Adipocyte (in vitro differentiated cells): ENCODE measurements at regions not wholly inside any gene's neighbourhood (a gene's known extent, or its start where the extent isn't known, plus 50 kb on each side); places are given as distances from the start of the nearest gene placed in this dataset.
"Not testable (repeated sequence)": the region's sequence is repeated elsewhere in the genome, so short reads cannot be mapped to it uniquely, and the experiment has no call there.

Experiments
- DNase-seq: peaks from one replicate; pipeline ENCODE4 v3.0.0-alpha.2; 2015; ENCODE audit warnings: low read depth
- H3K27me3 ChIP-seq: replicated peaks from 2 replicates; pipeline ENCODE4 v1.7.0; 2013; ENCODE audit warnings: mild to moderate bottlenecking, low read length, moderate library complexity; ENCODE audit not compliant: control insufficient read depth, insufficient read depth
- H3K36me3 ChIP-seq: 2 replicates; pipeline ENCODE4 v1.7.0; 2013; ENCODE audit warnings: low read length, mild to moderate bottlenecking, moderate library complexity; ENCODE audit not compliant: control insufficient read depth, insufficient read depth, severe bottlenecking
- H3K4me1 ChIP-seq: 2 replicates; pipeline ENCODE4 v1.7.0; 2013; ENCODE audit warnings: mild to moderate bottlenecking, low read length, moderate library complexity; ENCODE audit not compliant: control insufficient read depth, insufficient read depth
- H3K4me3 ChIP-seq: 2 replicates; pipeline ENCODE4 v1.7.0; 2013; ENCODE audit warnings: mild to moderate bottlenecking, low read length, moderate library complexity
- H3K9ac ChIP-seq: 2 replicates; pipeline ENCODE4 v1.7.0; 2013; ENCODE audit warnings: mild to moderate bottlenecking, low read length, moderate library complexity
- H3K9me3 ChIP-seq: 2 replicates; pipeline ENCODE4 v1.7.0; 2013; ENCODE audit warnings: mild to moderate bottlenecking, low read length, moderate library complexity; ENCODE audit not compliant: control insufficient read depth

DNA sequence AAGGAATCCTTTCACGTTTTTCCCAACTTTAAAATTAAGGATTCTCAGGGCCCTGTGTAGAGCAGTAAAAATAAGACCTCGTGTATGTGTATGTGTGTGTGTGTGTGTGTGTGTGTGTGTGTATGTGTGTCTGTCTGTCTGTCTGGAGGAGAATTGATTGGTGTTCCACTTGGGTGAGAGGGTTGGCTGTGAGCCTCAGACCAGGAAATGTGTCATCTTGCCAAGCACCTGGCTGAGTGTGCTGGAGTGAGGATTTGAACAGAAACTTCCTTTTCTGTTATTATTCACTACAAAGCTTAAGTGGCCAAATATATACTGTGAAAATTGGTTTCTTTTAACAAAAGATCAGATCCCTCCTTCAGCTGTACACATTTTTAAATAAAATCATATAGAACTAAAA lies 103.6 kb upstream of the NUDT6 start:
- H3K4me1 ChIP-seq, H3K4me3 ChIP-seq, H3K36me3 ChIP-seq, H3K27me3 ChIP-seq, DNase-seq, H3K9ac ChIP-seq, H3K9me3 ChIP-seq: not testable (repeated sequence)

DNA sequence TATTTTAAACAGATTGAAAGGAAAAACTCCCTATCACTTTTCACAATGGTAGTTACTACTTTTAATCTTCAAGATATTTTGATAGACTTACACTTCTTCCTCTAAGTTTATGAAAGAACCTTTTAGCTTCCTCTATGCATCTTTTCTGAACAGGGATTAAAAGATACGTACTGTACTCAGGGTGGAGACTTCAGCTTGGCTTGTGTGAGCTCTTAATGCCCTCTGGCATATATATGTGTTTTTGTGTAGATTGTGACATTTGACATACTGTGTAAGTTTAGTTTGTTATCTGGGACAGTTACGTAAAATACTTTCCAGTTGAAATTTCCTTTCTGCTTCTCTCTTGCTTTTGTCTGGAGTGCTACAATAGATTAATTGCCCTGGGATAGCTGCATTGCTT lies 109.3 kb upstream of the NUDT6 start:
- Histone ChIP-seq H3K36me3 (peaks cover 7% of the 10 kb centered on the region), H3K4me3 (no peak overlapping the region), H3K9ac (no peak overlapping the region), H3K4me1 (peaks cover 5% of the 10 kb centered on the region), H3K9me3 (no peaks in the 10 kb centered on the region), H3K27me3 (no peaks in the 10 kb centered on the region)
- no peak for DNase-seq

- DNase-seq, result peak; percentile 15
- H3K9me3 ChIP-seq, result no peaks in the 10 kb centered on the region
- peaks cover 15% of the 10 kb centered on the region for H3K4me1 ChIP-seq
- no peaks in the 10 kb centered on the region for H3K36me3 ChIP-seq
- no peak overlapping the region for H3K4me3 ChIP-seq
- no peak overlapping the region for H3K9ac ChIP-seq
- no peaks in the 10 kb centered on the region for H3K27me3 ChIP-seq
Observed at GRCh38 chr4:123034023-123034422, 111.6 kb upstream of the NUDT6 start.

DNA sequence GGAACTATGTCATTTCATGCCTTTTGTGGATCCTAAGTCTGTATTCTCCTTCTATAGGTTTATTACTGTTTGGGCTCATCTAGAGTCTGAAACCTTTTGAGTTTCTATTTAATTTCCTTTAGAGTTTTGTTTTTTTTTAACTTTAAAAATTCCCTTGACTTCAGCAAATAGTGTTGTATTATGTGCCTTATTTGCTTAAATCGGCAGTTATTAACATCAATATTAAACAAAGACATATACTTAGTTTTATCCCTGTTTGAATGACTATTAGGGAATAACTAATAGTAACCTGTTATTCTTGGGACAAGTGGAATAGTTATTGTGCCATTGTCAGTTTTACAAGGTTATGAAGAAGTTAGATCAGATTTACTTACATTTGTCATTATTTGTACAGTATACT lies 112.8 kb upstream of the NUDT6 start:
- Histone ChIP-seq H3K27me3 (no peaks in the 10 kb centered on the region), H3K9me3 (no peaks in the 10 kb centered on the region), H3K36me3 (no peaks in the 10 kb centered on the region), H3K9ac (no peak overlapping the region), H3K4me1 (peaks cover 15% of the 10 kb centered on the region), H3K4me3 (no peak overlapping the region)
- DNase-seq, result no peak

GRCh38 chr4:123037804-123038203 lies 115.4 kb upstream of the NUDT6 start:
- Histone ChIP-seq H3K4me1 (peaks cover 10% of the 10 kb centered on the region), H3K4me3 (no peak overlapping the region), H3K9me3 (peaks cover 12% of the 10 kb centered on the region), H3K36me3 (no peaks in the 10 kb centered on the region), H3K9ac (no peak overlapping the region), H3K27me3 (no peaks in the 10 kb centered on the region)
- peak; percentile 63 for DNase-seq

DNA sequence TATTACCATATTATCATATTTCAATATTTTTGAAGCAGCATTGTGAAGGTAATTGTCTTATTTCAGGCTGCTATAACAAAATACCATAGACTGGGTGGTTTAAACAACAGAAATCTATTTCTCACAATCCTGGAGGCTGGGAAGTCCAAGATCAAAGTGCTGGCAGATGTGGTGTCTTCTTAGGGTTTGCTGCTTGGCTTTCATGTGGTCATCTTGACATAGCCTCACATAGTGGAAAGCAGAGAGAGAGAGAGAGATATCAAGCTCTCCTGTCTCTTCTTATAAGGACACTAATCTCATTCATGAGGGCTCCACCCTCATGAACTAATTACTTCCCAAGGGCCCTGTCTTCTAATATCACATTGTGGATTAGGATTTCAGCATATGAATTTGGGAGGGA lies 119.7 kb upstream of the NUDT6 start:
- Histone ChIP-seq H3K36me3 (no peaks in the 10 kb centered on the region), H3K4me3 (no peak overlapping the region), H3K27me3 (no peaks in the 10 kb centered on the region), H3K9me3 (peaks cover 34% of the 10 kb centered on the region), H3K4me1 (peaks cover 10% of the 10 kb centered on the region), H3K9ac (no peak overlapping the region)
- DNase-seq, result no peak

GRCh38 chr4:123043013-123043412 lies 120.6 kb upstream of the NUDT6 start:
- no peak for DNase-seq
- H3K27me3 ChIP-seq, result no peaks in the 10 kb centered on the region
- H3K9me3 ChIP-seq, result peaks cover 38% of the 10 kb centered on the region
- H3K4me1 ChIP-seq, result peaks cover 4% of the 10 kb centered on the region
- H3K4me3 ChIP-seq, result peak overlapping the region; percentile 49
- no peak overlapping the region for H3K9ac ChIP-seq
- no peaks in the 10 kb centered on the region for H3K36me3 ChIP-seq

DNA sequence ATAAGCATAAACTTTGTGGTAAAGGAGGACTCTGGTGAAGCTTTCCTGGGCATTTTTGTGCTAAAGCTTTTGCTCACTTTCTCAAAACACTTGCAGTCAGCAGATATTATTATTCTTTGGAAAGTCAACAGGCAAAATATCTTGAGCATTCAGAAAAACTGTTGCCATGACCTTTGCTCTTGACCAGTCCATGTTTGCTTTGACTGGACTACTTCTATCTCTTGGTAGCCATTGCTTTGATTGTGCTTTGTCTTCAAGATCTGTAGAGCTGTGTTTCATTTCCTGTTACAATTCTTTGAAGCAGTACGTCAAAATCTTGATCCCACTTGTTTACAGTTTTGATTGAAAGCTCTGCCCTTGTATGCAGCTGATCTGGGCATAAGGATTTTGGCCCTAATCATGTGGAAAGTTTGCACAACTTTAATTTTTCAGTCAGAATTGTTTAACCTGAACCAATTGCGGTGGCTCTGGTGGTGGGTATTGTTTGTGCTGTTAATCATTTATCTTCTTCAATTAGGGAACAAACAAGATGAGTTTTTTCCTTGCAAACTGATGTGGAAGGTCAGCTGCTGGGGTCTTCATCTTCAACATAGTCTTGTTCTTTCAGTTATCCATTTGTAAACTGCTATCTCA lies 121.5 kb upstream of the NUDT6 start:
- Histone ChIP-seq H3K36me3 (no peaks in the 10 kb centered on the region), H3K9me3 (peaks cover 43% of the 10 kb centered on the region)

DNA sequence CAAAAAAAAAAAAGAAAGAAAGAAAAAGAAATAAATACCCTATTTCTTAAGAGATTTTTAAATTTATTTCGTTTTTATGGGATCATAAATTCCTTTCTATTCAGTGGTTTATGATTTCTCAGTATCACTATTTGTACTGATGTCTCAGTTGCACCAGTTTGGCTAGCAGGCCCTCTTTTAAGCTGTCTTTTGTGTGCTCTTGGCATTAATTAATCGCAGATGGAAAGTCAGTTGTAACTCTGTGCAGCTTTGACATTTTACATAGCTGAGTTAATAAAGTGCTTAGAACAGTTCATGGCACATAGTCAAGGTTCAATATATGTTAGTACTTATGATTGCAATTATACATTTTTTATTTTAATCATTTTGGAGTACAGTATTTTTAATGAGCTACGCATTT lies 123.7 kb upstream of the NUDT6 start:
- H3K36me3 ChIP-seq, result no peaks in the 10 kb centered on the region
- no peak for DNase-seq

More for the DNA sequence above, 121.5 kb upstream of the NUDT6 start:
- Histone ChIP-seq H3K27me3 (no peaks in the 10 kb centered on the region), H3K4me3 (peak overlapping the region; percentile 9), H3K4me1 (no peaks in the 10 kb centered on the region), H3K9ac (no peak overlapping the region)
- DNase-seq, result no peak

GRCh38 chr4:123050018-123050417 lies 127.6 kb upstream of the NUDT6 start:
- H3K4me3 ChIP-seq, result no peak overlapping the region
- no peak for DNase-seq
- no peaks in the 10 kb centered on the region for H3K4me1 ChIP-seq
- peaks cover 4% of the 10 kb centered on the region for H3K36me3 ChIP-seq
- no peak overlapping the region for H3K9ac ChIP-seq
- H3K9me3 ChIP-seq, result peaks cover 35% of the 10 kb centered on the region
- H3K27me3 ChIP-seq, result no peaks in the 10 kb centered on the region

More for the DNA sequence above, 123.7 kb upstream of the NUDT6 start:
- Histone ChIP-seq H3K9me3 (peaks cover 49% of the 10 kb centered on the region), H3K27me3 (no peaks in the 10 kb centered on the region), H3K4me1 (no peaks in the 10 kb centered on the region), H3K4me3 (no peak overlapping the region), H3K9ac (no peak overlapping the region)

DNA sequence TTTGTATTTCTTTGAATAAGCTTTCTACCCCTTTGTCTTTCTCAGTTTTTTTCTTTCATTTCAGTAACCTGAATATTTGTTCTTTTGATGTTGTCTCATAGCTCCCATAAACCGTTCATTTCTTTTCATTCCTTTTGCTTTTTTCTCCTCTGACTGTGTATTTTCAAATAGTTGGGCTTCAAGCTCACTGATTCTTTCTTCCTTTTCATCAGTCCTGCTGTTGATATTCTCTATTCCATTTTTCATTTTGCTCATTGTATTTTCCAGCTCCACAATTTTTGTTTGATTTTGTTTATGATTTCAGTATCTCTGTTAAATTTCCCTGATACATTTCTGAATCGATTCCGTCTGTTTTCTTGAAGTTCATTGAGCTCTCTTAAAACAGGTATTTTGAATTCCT lies 129.6 kb upstream of the NUDT6 start:
- Histone ChIP-seq H3K9ac (no peak overlapping the region), H3K9me3 (peaks cover 30% of the 10 kb centered on the region), H3K27me3 (no peaks in the 10 kb centered on the region), H3K4me3 (no peak overlapping the region), H3K4me1 (peaks cover 10% of the 10 kb centered on the region), H3K36me3 (peaks cover 4% of the 10 kb centered on the region)
- DNase-seq, result no peak

DNA sequence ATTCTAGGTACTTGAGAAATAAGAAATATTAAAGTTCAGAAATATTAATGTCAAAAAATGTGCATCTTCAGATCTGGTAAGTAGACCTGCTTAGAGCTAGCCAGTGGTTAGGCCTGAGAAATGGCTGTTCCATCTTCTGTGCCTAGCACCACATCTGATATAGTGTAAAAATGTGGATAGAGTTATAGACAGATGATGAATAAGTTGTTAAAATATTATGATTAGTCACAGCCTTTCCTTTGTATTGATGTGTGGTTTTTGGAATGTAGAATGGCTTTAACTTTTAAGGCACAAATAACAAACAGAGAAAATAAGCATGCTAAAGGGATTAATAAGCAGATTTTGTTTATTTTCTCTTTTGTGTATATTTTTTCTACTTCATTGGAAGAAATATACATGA lies 133.5 kb upstream of the NUDT6 start:
- H3K9ac ChIP-seq, result no peak overlapping the region
- peaks cover 4% of the 10 kb centered on the region for H3K36me3 ChIP-seq
- H3K9me3 ChIP-seq, result peaks cover 14% of the 10 kb centered on the region
- peaks cover 10% of the 10 kb centered on the region for H3K4me1 ChIP-seq
- DNase-seq, result peak; percentile 27
- H3K27me3 ChIP-seq, result no peaks in the 10 kb centered on the region
- H3K4me3 ChIP-seq, result no peak overlapping the region
